NCI-H526 treated with DMSO at 0.1 percent for 48 hours (cell line): ENCODE measurements at regions not wholly inside any gene's neighbourhood (a gene's known extent, or its start where the extent isn't known, plus 50 kb on each side); places are given as distances from the start of the nearest gene placed in this dataset.

Experiments
- DNase-seq: peaks from one replicate; lab custom pipeline; 2025; lab: John Stamatoyannopoulos, UW

GRCh38 chr22:49195636-49196035, 632.0 kb downstream of the BRD1 start:
- DNase-seq: no peak

GRCh38 chr22:49193901-49194465, 633.7 kb downstream of the BRD1 start:
- DNase-seq: no peak

GRCh38 chr22:49193348-49193747, 634.3 kb downstream of the BRD1 start:
- no peak for DNase-seq

- no peak for DNase-seq
Observed at GRCh38 chr22:49192857-49193250, 634.8 kb downstream of the BRD1 start.

- DNase-seq: no peak
Observed at GRCh38 chr22:49192180-49192856, 635.4 kb downstream of the BRD1 start.

- DNase-seq: no peak
Observed at GRCh38 chr22:49191506-49191980, 636.1 kb downstream of the BRD1 start.

- no peak for DNase-seq
Observed at GRCh38 chr22:49190816-49191505, 636.7 kb downstream of the BRD1 start.

- no peak for DNase-seq
Observed at GRCh38 chr22:49189871-49190270, 637.8 kb downstream of the BRD1 start.

- no peak for DNase-seq
Observed at GRCh38 chr22:49188591-49188990, 639.1 kb downstream of the BRD1 start.

GRCh38 chr22:49188091-49188490, 639.6 kb downstream of the BRD1 start:
- no peak for DNase-seq

- DNase-seq: no peak
Observed at GRCh38 chr22:49186762-49187161, 640.9 kb downstream of the BRD1 start.

GRCh38 chr22:49186293-49186692, 641.4 kb downstream of the BRD1 start:
- DNase-seq: no peak

GRCh38 chr22:49185312-49185969, 642.2 kb downstream of the BRD1 start:
- no peak for DNase-seq

- no peak for DNase-seq
Observed at GRCh38 chr22:49184736-49185135, 642.9 kb downstream of the BRD1 start.

- no peak for DNase-seq
Observed at GRCh38 chr22:49183826-49184216, 643.9 kb downstream of the BRD1 start.

GRCh38 chr22:49183208-49183825, 644.4 kb downstream of the BRD1 start:
- DNase-seq: no peak

- DNase-seq: no peak
Observed at GRCh38 chr22:49182416-49182815, 645.3 kb downstream of the BRD1 start.

- DNase-seq: no peak
Observed at GRCh38 chr22:49181942-49182341, 645.7 kb downstream of the BRD1 start.

- no peak for DNase-seq
Observed at GRCh38 chr22:49181431-49181830, 646.2 kb downstream of the BRD1 start.

- no peak for DNase-seq
Observed at GRCh38 chr22:49180683-49181024, 647.0 kb downstream of the BRD1 start.

- DNase-seq: no peak
Observed at GRCh38 chr22:49179886-49180682, 647.6 kb downstream of the BRD1 start.

- no peak for DNase-seq
Observed at GRCh38 chr22:49179175-49179574, 648.5 kb downstream of the BRD1 start.
